Transverse colon (tissue), 4 donors: ENCODE measurements at regions not wholly inside any gene's neighbourhood (a gene's known extent, or its start where the extent isn't known, plus 50 kb on each side); places are given as distances from the start of the nearest gene placed in this dataset.

Experiments used
- DNase-seq: peaks from one replicate; pipeline ENCODE4 v3.0.0-alpha.2; 2019
- H3K27ac ChIP-seq, 4 donors: fragments of 200-600 bp; sonication (generic); 2 replicates each; pipeline ENCODE4 v1.5.1; 2016 to 2018; ENCODE audit warnings: inconsistent platforms in 4 of 4
- H3K27me3 ChIP-seq: fragments of 200-600 bp; sonication (generic); 2 replicates; pipeline ENCODE4 v1.5.1; 2017; ENCODE audit warnings: inconsistent platforms
- H3K36me3 ChIP-seq, 4 donors: fragments of 200-600 bp; sonication (generic); 2 replicates each; pipeline ENCODE4 v1.5.1; 2017 to 2019; ENCODE audit warnings: inconsistent platforms in 4 of 4
- H3K4me1 ChIP-seq, 4 donors: fragments of 200-600 bp; sonication (generic); 2 replicates each; pipeline ENCODE4 v1.5.1; 2017 to 2020; ENCODE audit warnings: inconsistent platforms in 4 of 4
- H3K4me3 ChIP-seq, 4 donors: fragments of 200-600 bp; sonication (generic); 1 replicate in 1 of 4; 2 replicates in 3 of 4; pipeline versions ENCODE4 v1.5.1 to v1.6.1; 2017 to 2019; ENCODE audit warnings: inconsistent platforms in 4 of 4
- H3K9me3 ChIP-seq, 2 donors: fragments of 200-600 bp; sonication (generic); 2 replicates each; pipeline ENCODE4 v1.5.1; 2017 to 2019; ENCODE audit warnings: inconsistent platforms in 2 of 2
- CTCF ChIP-seq, 5 experiments: fragments of 200-600 bp in 3 of 5; fragments of 450-650 bp in 2 of 5; sonication (generic) in 3 of 5; IDR thresholded peaks; 1 replicate in 2 of 5; 2 replicates in 3 of 5; pipeline ENCODE4 v1.5.1; 2016 to 2017; ENCODE audit warnings: antibody characterized with exemption in 5 of 5, inconsistent platforms in 3 of 5, mild to moderate bottlenecking in 2 of 5, moderate library complexity in 1 of 5
- EP300 ChIP-seq: sonication (generic); formaldehyde crosslinking; IDR thresholded peaks from one replicate; pipeline ENCODE4 v1.6.1; 2017; ENCODE audit warnings: antibody characterized with exemption, low read depth
- POLR2A ChIP-seq: fragments of 450-650 bp; IDR thresholded peaks from one replicate; pipeline ENCODE4 v1.6.1; 2016; ENCODE audit warnings: antibody characterized with exemption, mild to moderate bottlenecking, moderate library complexity
- POLR2AphosphoS5 ChIP-seq, 3 donors: sonication (generic); formaldehyde crosslinking; IDR thresholded peaks; one replicate each; pipeline ENCODE4 v1.6.1; 2016; ENCODE audit warnings: antibody characterized with exemption in 3 of 3
- WGBS, 2 donors: methylation state at CpG; one replicate each; pipeline ENCODE4 v1.1.5; 2018; ENCODE audit warnings: low coverage in 1 of 2; 5-methylcytosine and 5-hydroxymethylcytosine counted together
- in situ Hi-C, 4 donors: fragments of 200-750 bp; cut with MboI; loops; one replicate each; pipeline versions ENCODE4 v1.15.0 to v1.15.1; 2017; ENCODE audit warnings: low sequenced_read_pairs in 3 of 4, low pct_ligation_motif_present in 1 of 4, low pct_unique_long_range_greater_than_20kb in 1 of 4
- intact Hi-C: fragments of 100-400 bp; cut with DNase I; formaldehyde crosslinking; loops from one replicate; pipeline ENCODE4 v1.15.1; 2023; ENCODE audit warnings: low total_unique reads

GRCh38 chr7:15801551-15801950 lies 115.1 kb upstream of the MEOX2 start:
- Histone ChIP-seq H3K36me3 (no peaks in the 10 kb centered on the region), H3K4me3 (no peak overlapping the region), H3K27ac (no peak overlapping the region), H3K4me1 (peaks cover 0 to 4% (median 0%) of the 10 kb centered on the region in 4 donors), H3K9me3 (no peaks in the 10 kb centered on the region), H3K27me3 (no peaks in the 10 kb centered on the region)
- in situ Hi-C loops: no loop called here
- WGBS, 2 donors: 47 to 56% methylated on average over 3 of the region's 3 CpGs
- no peak for DNase-seq
- intact Hi-C loops: no loop called here
- TF ChIP-seq POLR2A (no peak), POLR2AphosphoS5 (IDR thresholded peaks at IDR 0.05) (no peak), EP300 (no peak), CTCF (IDR thresholded peaks at IDR 0.05) (no peak)

GRCh38 chr7:15801041-15801440 lies 114.6 kb upstream of the MEOX2 start:
- Histone ChIP-seq H3K27ac (no peak overlapping the region), H3K9me3 (no peaks in the 10 kb centered on the region), H3K36me3 (no peaks in the 10 kb centered on the region), H3K4me3 (no peak overlapping the region), H3K4me1 (peaks cover 0 to 4% (median 0%) of the 10 kb centered on the region in 4 donors), H3K27me3 (no peaks in the 10 kb centered on the region)
- DNase-seq: no peak
- TF ChIP-seq POLR2A: no peak
- TF ChIP-seq POLR2AphosphoS5 (IDR thresholded peaks at IDR 0.05): no peak
- no peak for TF ChIP-seq CTCF (IDR thresholded peaks at IDR 0.05)
- TF ChIP-seq EP300: no peak
- intact Hi-C loops (no loop called here), in situ Hi-C loops (no loop called here)

GRCh38 chr7:15798081-15798480 lies 111.6 kb upstream of the MEOX2 start:
- peak overlapping the region in 1 of 4 donors; percentile 18 for H3K27ac ChIP-seq
- DNase-seq: no peak
- in situ Hi-C loops (no loop called here), intact Hi-C loops (no loop called here)
- H3K4me3 ChIP-seq: no peak overlapping the region
- H3K9me3 ChIP-seq: no peaks in the 10 kb centered on the region
- no peaks in the 10 kb centered on the region for H3K27me3 ChIP-seq
- whole genome bisulfite sequencing, 2 donors: 30 to 33% methylated on average over 1 of the region's 1 CpG
- H3K4me1 ChIP-seq: peaks cover 0 to 4% (median 0%) of the 10 kb centered on the region in 4 donors
- no peak for TF ChIP-seq POLR2A
- no peak for TF ChIP-seq POLR2AphosphoS5 (IDR thresholded peaks at IDR 0.05)
- no peak for TF ChIP-seq CTCF (IDR thresholded peaks at IDR 0.05)
- TF ChIP-seq EP300: no peak
- H3K36me3 ChIP-seq: no peaks in the 10 kb centered on the region

GRCh38 chr7:15795393-15795792 lies 108.9 kb upstream of the MEOX2 start:
- no peak for TF ChIP-seq POLR2AphosphoS5 (IDR thresholded peaks at IDR 0.05)
- TF ChIP-seq POLR2A: no peak
- no peak for TF ChIP-seq CTCF (IDR thresholded peaks at IDR 0.05)
- no peak for TF ChIP-seq EP300
- Histone ChIP-seq H3K4me1 (no peaks in the 10 kb centered on the region), H3K9me3 (no peaks in the 10 kb centered on the region), H3K27ac (no peak overlapping the region), H3K4me3 (no peak overlapping the region), H3K36me3 (no peaks in the 10 kb centered on the region), H3K27me3 (no peaks in the 10 kb centered on the region)
- no peak for DNase-seq
- intact Hi-C loops (no loop called here), in situ Hi-C loops (no loop called here)
- 65 to 80% methylated on average over 1 to 2 of the region's 2 CpGs for WGBS, 2 donors
